Testis (tissue), 2 donors: ENCODE measurements at regions not wholly inside any gene's neighbourhood (a gene's known extent, or its start where the extent isn't known, plus 50 kb on each side); places are given as distances from the start of the nearest gene placed in this dataset.

Source experiments
- CTCF ChIP-seq, 3 experiments: fragments of 450-650 bp in 2 of 3; fragments of 200-600 bp in 1 of 3; sonication (generic) in 1 of 3; IDR thresholded peaks; one replicate each; pipeline ENCODE4 v1.5.1; 2016 to 2019; ENCODE audit warnings: antibody characterized with exemption in 3 of 3, mild to moderate bottlenecking in 2 of 3, moderate library complexity in 1 of 3
- POLR2A ChIP-seq: fragments of 450-650 bp; IDR thresholded peaks from one replicate; pipeline ENCODE4 v1.6.1; 2017; ENCODE audit warnings: antibody characterized with exemption, mild to moderate bottlenecking, moderate library complexity

- TF ChIP-seq POLR2A, result no peak
- no peak for TF ChIP-seq CTCF (IDR thresholded peaks at IDR 0.05)
Observed at GRCh38 chr2:30037016-30037415, 109.8 kb upstream of the YPEL5 start.
